KMS-11 (cell line): ENCODE measurements at regions not wholly inside any gene's neighbourhood (a gene's known extent, or its start where the extent isn't known, plus 50 kb on each side); places are given as distances from the start of the nearest gene placed in this dataset.

Experiments
- H2AFZ ChIP-seq: fragments of 200-600 bp; sonication (generic); 2 replicates; pipeline ENCODE4 v1.6.1; 2016; ENCODE audit warnings: antibody characterized with exemption, mixed run types, low read depth
- H3K27ac ChIP-seq: fragments of 200-600 bp; sonication (generic); 2 replicates; pipeline ENCODE4 v1.6.1; 2016; ENCODE audit warnings: mild to moderate bottlenecking, mixed run types
- H3K27me3 ChIP-seq: fragments of 200-600 bp; sonication (generic); 2 replicates; pipeline ENCODE4 v1.6.1; 2017; ENCODE audit warnings: mild to moderate bottlenecking, low read depth, mixed run types, moderate library complexity; ENCODE audit not compliant: insufficient read depth
- H3K36me3 ChIP-seq: fragments of 200-600 bp; sonication (generic); 2 replicates; pipeline ENCODE4 v1.6.1; 2017; ENCODE audit warnings: mild to moderate bottlenecking, mixed run types; ENCODE audit not compliant: insufficient read depth
- H3K4me1 ChIP-seq: fragments of 200-600 bp; sonication (generic); 2 replicates; pipeline ENCODE4 v1.6.1; 2016; ENCODE audit warnings: mild to moderate bottlenecking, low read depth, mixed run types; ENCODE audit not compliant: poor library complexity, severe bottlenecking
- H3K4me2 ChIP-seq: fragments of 200-600 bp; sonication (generic); 2 replicates; pipeline ENCODE4 v1.7.0; 2016; ENCODE audit warnings: mild to moderate bottlenecking, mixed run types
- H3K4me3 ChIP-seq: fragments of 200-600 bp; sonication (generic); IDR thresholded peaks from 2 replicates; pipeline ENCODE4 v1.6.1; 2017; ENCODE audit warnings: low read depth, low read length, mixed read lengths; ENCODE audit not compliant: insufficient read depth
- H3K79me2 ChIP-seq: fragments of 200-600 bp; sonication (generic); 2 replicates; pipeline ENCODE4 v1.6.1; 2016; ENCODE audit warnings: low read depth, mixed run types; ENCODE audit not compliant: insufficient read depth
- H3K9ac ChIP-seq: fragments of 200-600 bp; sonication (generic); 2 replicates; pipeline ENCODE4 v1.6.1; 2016; ENCODE audit warnings: mild to moderate bottlenecking, mixed run types
- H4K20me1 ChIP-seq: fragments of 200-600 bp; sonication (generic); 2 replicates; pipeline ENCODE4 v1.6.1; 2016; ENCODE audit warnings: mild to moderate bottlenecking, mixed run types; ENCODE audit not compliant: insufficient read depth
- CTCF ChIP-seq: fragments of 200-600 bp; sonication (generic); conservative IDR thresholded peaks from 2 replicates; pipeline ENCODE4 v1.6.1; 2017; ENCODE audit warnings: low read depth, mild to moderate bottlenecking, antibody characterized with exemption, low read length, moderate library complexity, mixed read lengths

GRCh38 chr18:49726675-49726963 lies 86.7 kb downstream of the ACAA2 start:
- Histone ChIP-seq H3K79me2 (no peaks in the 10 kb centered on the region), H3K27ac (no peak overlapping the region), H3K4me2 (no peak overlapping the region), H4K20me1 (no peaks in the 10 kb centered on the region), H3K36me3 (no peaks in the 10 kb centered on the region), H2AFZ (no peak overlapping the region), H3K4me1 (no peaks in the 10 kb centered on the region), H3K9ac (no peak overlapping the region), H3K27me3 (no peaks in the 10 kb centered on the region), H3K4me3 (no peak overlapping the region)
- no peak for TF ChIP-seq CTCF

GRCh38 chr18:49725809-49726674 lies 87.3 kb downstream of the ACAA2 start:
- no peaks in the 10 kb centered on the region for H3K4me1 ChIP-seq
- no peak overlapping the region for H3K27ac ChIP-seq
- no peaks in the 10 kb centered on the region for H3K79me2 ChIP-seq
- no peak overlapping the region for H3K4me3 ChIP-seq
- H4K20me1 ChIP-seq = no peaks in the 10 kb centered on the region
- no peak for TF ChIP-seq CTCF
- no peaks in the 10 kb centered on the region for H3K36me3 ChIP-seq
- H2AFZ ChIP-seq = no peak overlapping the region
- no peak overlapping the region for H3K4me2 ChIP-seq
- no peak overlapping the region for H3K9ac ChIP-seq
- H3K27me3 ChIP-seq = no peaks in the 10 kb centered on the region

GRCh38 chr18:49723648-49724180 lies 89.6 kb downstream of the ACAA2 start:
- no peak overlapping the region for H3K27ac ChIP-seq
- H3K27me3 ChIP-seq = no peaks in the 10 kb centered on the region
- no peaks in the 10 kb centered on the region for H3K79me2 ChIP-seq
- no peak overlapping the region for H2AFZ ChIP-seq
- no peak overlapping the region for H3K9ac ChIP-seq
- no peaks in the 10 kb centered on the region for H3K4me1 ChIP-seq
- H3K4me2 ChIP-seq = no peak overlapping the region
- no peaks in the 10 kb centered on the region for H3K36me3 ChIP-seq
- H3K4me3 ChIP-seq = no peak overlapping the region
- TF ChIP-seq CTCF = no peak
- H4K20me1 ChIP-seq = no peaks in the 10 kb centered on the region

- no peak for TF ChIP-seq CTCF
- no peak overlapping the region for H3K4me3 ChIP-seq
- no peak overlapping the region for H2AFZ ChIP-seq
- no peak overlapping the region for H3K4me2 ChIP-seq
- H3K4me1 ChIP-seq = no peaks in the 10 kb centered on the region
- no peaks in the 10 kb centered on the region for H3K36me3 ChIP-seq
- H3K27ac ChIP-seq = no peak overlapping the region
- H3K79me2 ChIP-seq = no peaks in the 10 kb centered on the region
- H3K9ac ChIP-seq = no peak overlapping the region
- H3K27me3 ChIP-seq = no peaks in the 10 kb centered on the region
- H4K20me1 ChIP-seq = no peaks in the 10 kb centered on the region
These were observed 90.9 kb downstream of the ACAA2 start for GRCh38 chr18:49722477-49722876.
